HG03457 (cell line): ENCODE measurements at regions not wholly inside any gene's neighbourhood (a gene's known extent, or its start where the extent isn't known, plus 50 kb on each side); places are given as distances from the start of the nearest gene placed in this dataset.
A peak's percentile ranks its signal among the peaks of the same experiment; 100 is the strongest.

Experiments
- ATAC-seq: cut with Tn5 transposase; IDR thresholded peaks from one replicate; pipeline ENCODE4 v1.9.1; 2021; ENCODE audit warnings: moderate number of reproducible peaks; ENCODE audit not compliant: unreplicated experiment

DNA sequence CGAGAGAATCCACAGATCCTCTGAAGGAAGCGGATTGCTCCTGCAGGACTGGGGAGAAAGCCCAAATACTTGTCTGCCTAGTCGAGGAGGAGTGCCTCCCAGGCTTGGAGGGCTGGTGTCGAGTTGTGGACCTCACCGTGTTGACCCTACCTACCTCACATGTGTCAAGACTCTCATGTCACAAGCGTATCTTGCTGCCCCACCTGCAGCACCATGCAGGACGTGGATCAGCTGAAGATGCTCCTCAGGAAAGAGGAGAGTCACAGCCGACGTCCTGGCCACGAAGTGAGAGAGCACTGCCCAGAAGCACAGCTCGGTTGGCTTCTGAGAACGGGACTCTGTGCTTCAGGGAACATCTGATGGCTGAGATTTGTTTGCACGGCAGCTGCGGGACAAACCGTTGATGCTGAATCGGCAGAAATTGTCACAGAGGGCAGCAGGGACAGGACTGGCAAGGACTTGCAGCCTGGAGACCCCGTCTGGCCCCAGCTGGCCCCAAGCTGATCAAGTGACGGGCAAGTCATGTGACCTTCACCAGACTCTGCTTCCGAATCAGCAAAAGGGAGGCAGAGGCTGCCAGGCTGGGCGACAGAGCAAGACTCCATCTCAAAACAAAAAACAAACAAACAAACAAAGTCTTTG is 119.1 kb upstream of the ITGA1 start:
- no peak for ATAC-seq

DNA sequence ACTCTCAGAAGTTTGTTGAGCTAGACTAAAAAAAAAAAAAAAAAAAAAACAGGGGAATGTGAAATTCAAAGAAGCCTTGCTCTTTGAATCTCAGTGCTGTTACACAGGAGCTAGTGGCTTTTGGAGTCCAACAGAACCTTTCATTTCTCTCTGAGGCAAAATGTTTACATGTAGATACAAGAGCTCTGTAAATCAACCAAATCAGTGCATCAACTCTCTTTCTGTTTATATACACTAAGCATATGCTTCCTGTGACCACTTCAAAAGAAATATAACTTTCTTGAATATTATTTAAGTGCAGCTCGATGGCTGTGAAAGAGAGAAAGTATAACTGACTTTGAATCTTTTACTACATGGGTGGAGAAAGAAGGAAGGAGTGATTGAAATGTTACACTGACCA is 115.3 kb upstream of the ITGA1 start:
- ATAC-seq: no peak

DNA sequence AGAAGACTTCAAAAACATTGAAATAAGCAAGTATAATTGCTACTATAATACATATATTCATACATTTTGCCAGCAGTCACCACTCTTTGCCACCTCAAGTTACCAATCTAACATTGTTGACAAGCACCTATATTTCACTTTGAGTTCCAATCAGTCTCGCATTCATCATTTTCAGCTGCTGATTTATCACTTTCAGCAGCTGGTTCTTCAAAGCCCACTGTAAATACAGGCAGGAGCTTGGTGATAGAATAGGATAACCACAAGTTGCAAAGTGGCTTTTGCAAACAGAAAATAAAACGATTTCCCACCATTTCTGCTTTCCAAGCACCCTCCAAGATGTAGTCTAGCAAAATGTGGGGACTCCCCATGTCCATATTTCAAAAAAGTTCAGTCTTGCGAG is 114.2 kb upstream of the ITGA1 start:
- no peak for ATAC-seq

GRCh38 chr5:52674815-52675545 is 112.7 kb upstream of the ITGA1 start:
- no peak for ATAC-seq

GRCh38 chr5:52682492-52682891 is 105.2 kb upstream of the ITGA1 start:
- ATAC-seq: no peak

- ATAC-seq: no peak
Measured at GRCh38 chr5:52684051-52684450, 103.7 kb upstream of the ITGA1 start.

DNA sequence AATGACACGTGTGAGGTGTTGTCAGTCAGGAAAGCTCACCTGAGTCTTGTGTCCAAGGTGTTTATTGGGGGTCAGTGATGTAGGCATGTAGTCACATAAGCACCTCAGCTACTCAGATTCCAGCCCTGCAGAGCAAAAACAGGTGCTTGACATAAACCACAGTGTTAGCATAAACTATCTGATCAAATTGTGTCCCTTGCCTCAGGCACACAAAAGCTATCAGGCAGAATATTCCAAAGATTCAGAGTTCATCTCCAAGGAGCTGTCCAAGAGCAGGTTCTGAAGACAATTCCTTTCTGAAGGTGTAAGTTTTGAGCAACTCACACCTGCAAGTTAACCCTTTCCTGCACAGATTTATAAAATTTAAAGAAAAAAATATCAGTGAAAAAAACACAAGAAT is 102.2 kb upstream of the ITGA1 start:
- ATAC-seq: no peak

DNA sequence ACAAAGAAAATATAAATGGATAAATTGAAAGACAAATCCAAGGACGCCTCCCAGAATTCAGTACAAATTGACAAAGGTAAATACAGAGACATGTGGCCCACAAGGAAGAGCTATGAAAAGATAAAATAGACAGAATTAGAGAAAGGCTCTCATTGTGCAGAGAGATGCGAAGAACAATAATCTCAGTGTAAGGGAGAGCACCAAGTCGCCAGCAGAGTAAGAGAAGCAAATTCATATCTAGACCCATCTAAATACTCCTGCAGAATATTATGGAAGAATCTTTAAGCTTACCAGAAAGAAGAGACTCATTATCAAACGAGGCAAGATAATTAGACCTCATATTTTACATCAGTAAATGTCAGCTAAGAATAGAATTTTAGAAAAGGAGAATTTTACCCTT is 101.7 kb upstream of the ITGA1 start:
- no peak for ATAC-seq

- no peak for ATAC-seq
Measured at GRCh38 chr5:52690236-52690768, 97.4 kb upstream of the ITGA1 start.

DNA sequence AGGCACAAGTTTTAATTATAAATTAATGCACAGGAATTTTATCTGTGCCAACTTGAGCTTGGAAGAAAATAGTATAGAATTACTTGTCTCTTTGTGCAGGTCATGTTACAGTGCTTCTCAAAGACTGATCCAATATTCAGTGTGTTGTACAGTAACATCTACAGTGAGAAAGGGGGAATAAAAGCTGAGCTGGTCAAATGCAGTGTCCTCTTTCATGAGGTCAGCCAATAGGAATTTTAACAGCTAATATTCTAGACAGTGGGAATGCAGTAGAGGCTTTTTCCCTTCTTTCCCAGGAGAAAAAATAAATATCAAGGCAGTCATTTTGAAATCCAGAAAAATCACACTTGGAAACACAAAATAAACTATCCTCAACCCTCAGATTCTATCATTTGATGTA is 95.7 kb upstream of the ITGA1 start:
- ATAC-seq: no peak

- no peak for ATAC-seq
Measured at GRCh38 chr5:52692606-52693005, 95.1 kb upstream of the ITGA1 start.

GRCh38 chr5:52693280-52693679 is 94.4 kb upstream of the ITGA1 start:
- peak; percentile 71 for ATAC-seq

DNA sequence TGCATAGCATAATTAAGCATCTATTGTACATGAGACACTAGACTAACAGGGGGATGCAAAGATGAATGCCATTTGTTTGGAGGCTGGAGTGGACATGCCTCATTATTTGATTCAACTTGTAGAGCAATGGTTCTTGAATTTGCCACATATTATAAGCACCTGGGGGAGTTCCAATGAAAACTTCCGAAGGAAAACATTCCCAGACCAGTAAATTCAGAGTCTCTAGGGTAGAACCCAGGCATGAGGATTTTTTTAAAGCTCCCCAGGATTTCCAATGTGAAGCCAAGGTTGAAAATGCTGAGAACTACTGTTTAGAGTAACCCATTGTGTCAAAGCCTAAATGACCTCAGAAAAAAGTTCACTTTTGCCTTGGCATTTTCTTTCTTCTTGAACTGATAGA is 93.9 kb upstream of the ITGA1 start:
- ATAC-seq: no peak

GRCh38 chr5:52694648-52695047 is 93.1 kb upstream of the ITGA1 start:
- no peak for ATAC-seq

DNA sequence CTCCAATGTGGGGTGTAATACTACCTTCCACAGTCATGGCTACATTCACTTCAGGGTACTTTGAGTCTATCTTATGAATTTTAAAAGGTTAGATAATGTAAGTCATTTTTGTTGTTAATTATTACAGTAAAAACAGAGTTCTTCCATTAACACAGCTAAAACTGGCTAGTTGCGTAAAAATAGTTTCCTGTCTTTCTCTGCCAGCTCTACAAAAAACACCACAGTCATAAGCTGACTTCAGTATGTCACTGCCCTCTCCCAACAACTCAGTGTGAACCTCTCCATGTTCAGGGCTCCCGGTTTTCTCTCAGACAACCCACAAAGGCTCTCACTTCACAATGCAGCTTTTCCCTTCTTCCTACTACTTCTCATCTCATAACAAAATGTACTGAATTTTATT is 84.8 kb upstream of the ITGA1 start:
- ATAC-seq: peak; percentile 51

GRCh38 chr5:52703321-52703720 is 84.4 kb upstream of the ITGA1 start:
- no peak for ATAC-seq

- ATAC-seq: no peak
Measured at GRCh38 chr5:52705720-52706119, 82.0 kb upstream of the ITGA1 start.

- ATAC-seq: no peak
Measured at GRCh38 chr5:52706775-52707174, 80.9 kb upstream of the ITGA1 start.

DNA sequence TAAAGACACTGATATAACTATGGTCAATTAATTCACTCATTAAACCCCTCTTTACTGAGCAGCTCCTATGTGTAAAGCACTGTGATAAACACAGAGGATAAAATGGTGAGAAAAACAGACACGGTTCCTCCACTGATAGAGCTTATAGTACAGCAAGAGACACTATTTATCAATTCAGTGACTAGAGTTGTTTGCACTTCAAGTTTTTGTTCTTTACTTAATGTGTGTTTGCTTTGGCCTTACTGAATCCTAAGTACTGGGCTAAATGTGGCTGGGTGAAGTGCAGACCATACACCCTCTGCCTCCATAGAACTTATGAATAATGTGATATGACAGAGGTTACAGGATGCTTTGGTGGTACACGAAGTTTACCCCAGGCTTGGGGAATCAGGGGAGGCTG is 80.1 kb upstream of the ITGA1 start:
- ATAC-seq: no peak

DNA sequence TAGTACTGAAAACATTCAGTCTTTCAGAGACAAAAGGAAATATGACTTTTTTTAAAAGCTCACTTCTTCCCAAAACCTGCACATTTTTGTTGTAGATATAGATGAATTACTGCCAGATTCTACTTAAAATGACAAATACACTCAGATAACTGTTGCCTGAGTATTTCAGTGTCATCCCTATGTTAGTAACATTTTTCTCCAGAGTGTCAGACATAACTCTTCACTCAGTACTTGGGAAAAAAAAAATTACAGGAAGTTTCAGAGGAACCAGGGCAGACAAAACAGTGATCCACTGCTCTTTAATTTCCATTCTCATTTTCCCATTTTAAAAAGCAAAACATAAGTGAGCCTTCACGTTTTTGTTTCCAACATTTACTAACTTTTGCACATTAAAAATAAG is 79.3 kb upstream of the ITGA1 start:
- ATAC-seq: no peak

DNA sequence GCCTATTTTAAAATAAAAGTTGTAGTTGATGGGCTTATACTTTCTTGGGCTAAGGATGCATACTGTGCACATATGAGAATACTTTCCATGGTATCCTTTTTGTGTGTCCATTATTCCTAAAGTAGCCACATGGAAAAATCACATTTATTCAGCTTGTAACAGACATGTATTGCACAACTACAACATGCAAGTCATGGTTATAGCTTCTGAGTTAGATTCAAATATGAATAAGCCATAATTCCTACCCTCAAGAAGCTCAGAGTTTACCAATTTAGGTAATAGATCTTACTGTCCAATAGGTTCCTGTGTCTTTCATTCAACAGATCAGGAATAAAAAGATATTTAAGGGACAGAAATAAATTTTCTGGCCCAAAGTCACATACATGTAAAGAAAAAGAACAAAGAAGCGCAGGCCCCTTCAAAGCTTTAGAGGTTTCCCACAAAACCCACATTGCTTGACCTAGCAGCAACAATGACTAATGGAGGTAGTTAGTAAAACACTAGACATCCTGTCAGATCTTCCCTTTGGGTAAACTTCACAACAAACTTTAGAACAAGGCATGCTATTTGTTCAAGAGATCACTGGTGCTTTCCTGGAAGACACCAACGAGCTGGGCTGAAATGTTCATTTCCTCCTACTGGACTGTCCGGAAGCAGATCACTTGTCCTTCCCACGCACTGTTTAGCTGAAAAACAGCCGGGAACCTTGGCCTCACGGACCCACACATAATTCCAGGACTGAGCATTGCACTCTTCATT is 78.4 kb upstream of the ITGA1 start:
- peak; percentile 82 for ATAC-seq
